HL-60 (cell line): ENCODE measurements at regions not wholly inside any gene's neighbourhood (a gene's known extent, or its start where the extent isn't known, plus 50 kb on each side); places are given as distances from the start of the nearest gene placed in this dataset.

ENCODE experiments used
- CTCF ChIP-seq: IDR thresholded peaks from one replicate; pipeline ENCODE4 v1.5.1; 2011; ENCODE audit warnings: low read length, control low read depth, inconsistent platforms; ENCODE audit not compliant: insufficient read depth
- GABPA ChIP-seq: IDR thresholded peaks from 2 replicates; pipeline ENCODE4 v1.6.1; 2012; ENCODE audit warnings: low read depth
- POLR2AphosphoS5 ChIP-seq: IDR thresholded peaks from 2 replicates; pipeline ENCODE4 v1.6.1; 2012; ENCODE audit warnings: low read depth
- REST ChIP-seq: IDR thresholded peaks from 2 replicates; pipeline ENCODE4 v1.6.1; 2012; ENCODE audit warnings: low read depth; ENCODE audit not compliant: insufficient replicate concordance
- SPI1 ChIP-seq: IDR thresholded peaks from 2 replicates; pipeline ENCODE4 v1.6.1; 2012; ENCODE audit warnings: low read depth, mild to moderate bottlenecking, borderline replicate concordance

GRCh38 chr2:182647499-182647787, 68.6 kb upstream of the DNAJC10 start:
- TF ChIP-seq CTCF, result no peak
- no peak for TF ChIP-seq POLR2AphosphoS5
- TF ChIP-seq SPI1, result no peak
- no peak for TF ChIP-seq GABPA
- no peak for TF ChIP-seq REST
